H1 (cell line): ENCODE measurements at regions not wholly inside any gene's neighbourhood (a gene's known extent, or its start where the extent isn't known, plus 50 kb on each side); places are given as distances from the start of the nearest gene placed in this dataset.

Experiments used
- CTCF ChIA-PET: fragments of 300-600 bp; sonication (Branson Sonifier 250); formaldehyde crosslinking; loops from one replicate; lab custom pipeline; 2021; ENCODE audit not compliant: partially characterized antibody; lab: Charles Lee
- POLR2A ChIA-PET: fragments of 300-600 bp; sonication (Branson Sonifier 250); formaldehyde crosslinking; loops from one replicate; lab custom pipeline; 2021; ENCODE audit warnings: inconsistent platforms; ENCODE audit not compliant: partially characterized antibody; lab: Charles Lee
- DNase-seq, 2 experiments: peaks; one replicate each; pipeline versions ENCODE4 v3.0.0 to v3.0.0-alpha.2; 2010 to 2022; ENCODE audit warnings: low spot score in 2 of 2, low read depth in 1 of 2, mixed read lengths in 1 of 2
- FAIRE-seq: peaks from 2 replicates; lab custom pipeline; 2011; peaks lifted over from hg19 to GRCh38; lab: Jason Lieb, UNC
- H2AFZ ChIP-seq: 2 replicates; pipeline ENCODE4 v1.8.1; 2012; ENCODE audit warnings: low read length, inconsistent platforms
- H2AK5ac ChIP-seq: 2 replicates; pipeline ENCODE4 v1.6.1; 2013; ENCODE audit warnings: low read depth, low read length
- H2BK120ac ChIP-seq: replicated peaks from 2 replicates; pipeline ENCODE3; 2013; ENCODE audit warnings: low read depth, low read length, inconsistent platforms
- H2BK12ac ChIP-seq: 2 replicates; pipeline ENCODE4 v1.6.1; 2013; ENCODE audit warnings: low read depth, low read length
- H2BK15ac ChIP-seq: 2 replicates; pipeline ENCODE4 v1.6.1; 2013; ENCODE audit warnings: low read length
- H2BK20ac ChIP-seq: 2 replicates; pipeline ENCODE4 v1.6.1; 2013; ENCODE audit warnings: low read length
- H2BK5ac ChIP-seq: 2 replicates; pipeline ENCODE4 v1.6.1; 2013; ENCODE audit warnings: low read depth, low read length
- H3K14ac ChIP-seq: 2 replicates; pipeline ENCODE4 v1.6.1; 2013; ENCODE audit warnings: inconsistent platforms; ENCODE audit not compliant: insufficient read length
- H3K18ac ChIP-seq: 2 replicates; pipeline ENCODE4 v1.6.1; 2013; ENCODE audit warnings: low read length; ENCODE audit errors: extremely low read depth
- H3K23ac ChIP-seq: 2 replicates; pipeline ENCODE4 v1.6.1; 2013; ENCODE audit warnings: inconsistent platforms; ENCODE audit not compliant: insufficient read length
- H3K23me2 ChIP-seq: 2 replicates; pipeline ENCODE4 v1.6.1; 2013; ENCODE audit warnings: low read depth, low read length
- H3K27ac ChIP-seq: 2 replicates; pipeline ENCODE4 v1.6.1; 2011; ENCODE audit warnings: low read depth, low read length, inconsistent platforms
- H3K27me3 ChIP-seq, 4 experiments: replicated peaks in 1 of 4; 1 replicate in 1 of 4; 2 replicates in 3 of 4; pipeline versions ENCODE4 v1.6.1 to v1.8.1; 2011 to 2013; ENCODE audit warnings: low read length in 3 of 4, mild to moderate bottlenecking in 3 of 4, inconsistent platforms in 2 of 4, mixed read lengths in 2 of 4, moderate library complexity in 1 of 4; ENCODE audit not compliant: control insufficient read depth in 3 of 4, insufficient read depth in 3 of 4; ENCODE audit errors: extremely low read depth in 1 of 4
- H3K36me3 ChIP-seq, 4 experiments: 2 replicates each; pipeline versions ENCODE4 v1.6.1 to v1.8.1; 2011 to 2013; ENCODE audit warnings: mild to moderate bottlenecking in 4 of 4, low read length in 3 of 4, moderate library complexity in 2 of 4, control low read depth in 1 of 4, inconsistent platforms in 1 of 4; ENCODE audit not compliant: insufficient read depth in 4 of 4, control insufficient read depth in 2 of 4
- H3K4ac ChIP-seq: replicated peaks from 2 replicates; pipeline ENCODE3; 2013; ENCODE audit warnings: low read length, low read depth, mixed read lengths, inconsistent platforms; ENCODE audit not compliant: insufficient read length
- H3K4me1 ChIP-seq, 4 experiments: replicated peaks in 1 of 4; 1 replicate in 1 of 4; 2 replicates in 3 of 4; pipeline versions ENCODE4 v1.6.1 to v1.8.1; 2011 to 2013; ENCODE audit warnings: low read length in 3 of 4, inconsistent platforms in 2 of 4, mixed read lengths in 1 of 4; ENCODE audit not compliant: insufficient read depth in 4 of 4, control insufficient read depth in 3 of 4
- H3K4me2 ChIP-seq, 2 experiments: 2 replicates each; pipeline versions ENCODE4 v1.6.1 to v1.8.1; 2011 to 2013; ENCODE audit warnings: low read depth in 2 of 2, low read length in 2 of 2, control low read depth in 1 of 2, inconsistent platforms in 1 of 2, mild to moderate bottlenecking in 1 of 2; ENCODE audit not compliant: insufficient read depth in 1 of 2
- H3K4me3 ChIP-seq, 4 experiments: fragments of 200-600, 300-600 bp in 1 of 4; sonication (generic), shearing (Covaris generic), sonication (Bioruptor Twin) in 1 of 4; 2 replicates each; pipeline versions ENCODE4 v1.5.1 to v1.8.1; 2011 to 2016; ENCODE audit warnings: low read length in 4 of 4, low read depth in 3 of 4, control low read depth in 2 of 4, inconsistent platforms in 2 of 4, mild to moderate bottlenecking in 2 of 4, mixed read lengths in 1 of 4, moderate library complexity in 1 of 4; ENCODE audit not compliant: insufficient read depth in 2 of 4; ENCODE audit errors: extremely low read depth in 1 of 4
- H3K56ac ChIP-seq: replicated peaks from 2 replicates; pipeline ENCODE3; 2013; ENCODE audit warnings: low read depth, mild to moderate bottlenecking, mixed read lengths, low read length, inconsistent platforms; ENCODE audit not compliant: insufficient read length
- H3K79me1 ChIP-seq: 2 replicates; pipeline ENCODE4 v1.6.1; 2013; ENCODE audit warnings: low read depth, low read length, control low read depth
- H3K79me2 ChIP-seq, 2 experiments: 2 replicates each; pipeline versions ENCODE4 v1.6.1 to v1.8.1; 2012 to 2013; ENCODE audit warnings: low read length in 2 of 2, mild to moderate bottlenecking in 2 of 2, inconsistent platforms in 1 of 2; ENCODE audit not compliant: insufficient read depth in 2 of 2, control insufficient read depth in 1 of 2
- H3K9ac ChIP-seq, 4 experiments: replicated peaks in 1 of 4; 1 replicate in 1 of 4; 2 replicates in 3 of 4; pipeline versions ENCODE4 v1.6.1 to v1.8.1; 2011 to 2013; ENCODE audit warnings: low read depth in 3 of 4, low read length in 3 of 4, control low read depth in 2 of 4, mild to moderate bottlenecking in 2 of 4, moderate library complexity in 2 of 4, inconsistent platforms in 1 of 4; ENCODE audit errors: extremely low read depth in 1 of 4
- H3K9me3 ChIP-seq, 2 experiments: 2 replicates each; pipeline versions ENCODE4 v1.6.1 to v1.8.1; 2012 to 2013; ENCODE audit warnings: mild to moderate bottlenecking in 2 of 2, moderate library complexity in 2 of 2, control low read depth in 1 of 2, inconsistent platforms in 1 of 2, low read depth in 1 of 2, low read length in 1 of 2, mixed read lengths in 1 of 2; ENCODE audit not compliant: insufficient read depth in 2 of 2
- H4K20me1 ChIP-seq, 2 experiments: replicated peaks in 1 of 2; 2 replicates each; pipeline versions ENCODE3 to v1.8.1; 2011 to 2013; ENCODE audit warnings: inconsistent platforms in 2 of 2, low read length in 2 of 2, mild to moderate bottlenecking in 1 of 2; ENCODE audit not compliant: insufficient read depth in 2 of 2, control insufficient read depth in 1 of 2
- H4K5ac ChIP-seq: 2 replicates; pipeline ENCODE4 v1.6.1; 2013; ENCODE audit warnings: low read length, low read depth, mixed read lengths, inconsistent platforms; ENCODE audit not compliant: insufficient read length
- H4K8ac ChIP-seq: 2 replicates; pipeline ENCODE4 v1.8.0; 2013; ENCODE audit warnings: mild to moderate bottlenecking, moderate library complexity, low read length, inconsistent platforms; ENCODE audit not compliant: insufficient read depth; ENCODE audit errors: extremely low read depth
- H4K91ac ChIP-seq: replicated peaks from 2 replicates; pipeline ENCODE3; 2013; ENCODE audit warnings: low read length, mixed read lengths, inconsistent platforms; ENCODE audit not compliant: insufficient read length
- GABPA ChIP-seq: IDR thresholded peaks from 2 replicates; pipeline ENCODE4 v1.6.1; 2011; ENCODE audit warnings: mild to moderate bottlenecking, low read length, moderate library complexity, borderline replicate concordance; ENCODE audit not compliant: insufficient read depth
- KDM1A ChIP-seq: fragments of 200-600, 300-600 bp; sonication (generic); IDR thresholded peaks from 2 replicates; pipeline ENCODE4 v1.7.1; 2016; ENCODE audit warnings: mild to moderate bottlenecking, low read length, borderline replicate concordance
- KDM5A ChIP-seq: fragments of 200-600 bp; IDR thresholded peaks from 2 replicates; pipeline ENCODE4 v1.7.1; 2012; ENCODE audit warnings: mild to moderate bottlenecking, low read length, inconsistent platforms, mixed read lengths
- SIRT6 ChIP-seq: IDR thresholded peaks from one replicate; pipeline ENCODE4 v1.7.1; 2012; ENCODE audit warnings: low read length, inconsistent platforms
- SIX5 ChIP-seq: IDR thresholded peaks from 2 replicates; pipeline ENCODE4 v1.6.1; 2011; ENCODE audit warnings: mild to moderate bottlenecking, low read depth, low read length
- USF2 ChIP-seq: IDR thresholded peaks from 2 replicates; pipeline ENCODE4 v1.6.1; 2011; ENCODE audit warnings: low read length, improper control_type of control experiment
- WGBS, 2 experiments: shearing (Covaris generic) in 1 of 2; methylation state at CpG; one replicate each; pipeline versions ENCODE4 v1.1.6 to v1.1.7; 2013 to 2015; ENCODE audit warnings: low lambda C conversion rate in 2 of 2, mixed read lengths in 2 of 2, inconsistent platforms in 1 of 2, low coverage in 1 of 2, missing lambda C conversion rate in 1 of 2; ENCODE audit not compliant: insufficient replicate concordance in 2 of 2, insufficient coverage in 1 of 2, insufficient read length in 1 of 2; ENCODE audit errors: extremely low coverage in 1 of 2, missing lambda C conversion rate in 1 of 2; 5-methylcytosine and 5-hydroxymethylcytosine counted together
- TF ChIP-seq, protein P1 (sequence below): IDR thresholded peaks from 2 replicates; pipeline ENCODE4 v1.6.1; 2012; ENCODE audit warnings: low read length, inconsistent platforms

DNA sequence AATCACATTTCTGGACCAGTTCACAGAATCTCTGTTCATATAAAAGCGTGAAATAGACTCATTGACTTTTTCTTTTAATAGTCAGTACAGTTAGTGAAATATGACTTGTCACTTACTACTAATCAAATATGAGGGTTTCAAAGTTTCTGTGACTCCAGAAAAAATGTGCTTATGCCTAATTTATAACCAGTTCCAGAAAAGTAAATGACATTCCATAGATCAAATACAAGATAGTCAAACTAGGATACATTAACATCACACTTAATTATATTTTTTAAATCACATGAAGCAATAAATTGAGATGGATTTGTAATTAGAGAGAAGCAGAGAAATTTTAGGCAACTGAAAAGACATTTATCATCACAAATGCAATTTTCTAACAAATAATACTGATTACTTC is 491.4 kb downstream of the KIF20B start:
- Histone ChIP-seq H4K91ac (no peak overlapping the region), H3K27me3 (peaks cover 0 to 1% (median 0%) of the 10 kb centered on the region in 4 experiments; a peak in 1 of 7 replicates), H3K79me1 (no peaks in the 10 kb centered on the region), H3K4me1 (no peaks in the 10 kb centered on the region), H2AFZ (no peak overlapping the region), H2BK15ac (no peak overlapping the region), H2BK120ac (no peak overlapping the region), H3K18ac (no peak overlapping the region), H4K5ac (no peak overlapping the region), H3K9me3 (no peaks in the 10 kb centered on the region), H3K14ac (no peak overlapping the region), H2BK20ac (no peak overlapping the region), H2BK5ac (no peak overlapping the region), H3K4ac (no peak overlapping the region), H2AK5ac (no peak overlapping the region), H3K23me2 (no peaks in the 10 kb centered on the region), H3K56ac (no peak overlapping the region), H3K9ac (no peak overlapping the region), H3K4me3 (no peak overlapping the region), H4K20me1 (no peaks in the 10 kb centered on the region), H3K36me3 (no peaks in the 10 kb centered on the region), H3K23ac (no peak overlapping the region), H3K27ac (no peak overlapping the region), H4K8ac (no peak overlapping the region), H3K79me2 (no peaks in the 10 kb centered on the region), H3K4me2 (no peak overlapping the region), H2BK12ac (no peak overlapping the region)
- DNase-seq (no peak), FAIRE-seq (no peak)
- ChIA-PET POLR2A (no interaction called here), CTCF (no interaction called here)
- 88% methylated on average over 1 of the region's 1 CpG; no CpG with 5 or more reads in 1 of the 2 experiments for WGBS, 2 experiments
- no peak for TF ChIP-seq SIX5
- no peak for TF ChIP-seq KDM5A
- no peak for TF ChIP-seq USF2
- no peak for TF ChIP-seq SIRT6
- TF ChIP-seq, protein P1, sequence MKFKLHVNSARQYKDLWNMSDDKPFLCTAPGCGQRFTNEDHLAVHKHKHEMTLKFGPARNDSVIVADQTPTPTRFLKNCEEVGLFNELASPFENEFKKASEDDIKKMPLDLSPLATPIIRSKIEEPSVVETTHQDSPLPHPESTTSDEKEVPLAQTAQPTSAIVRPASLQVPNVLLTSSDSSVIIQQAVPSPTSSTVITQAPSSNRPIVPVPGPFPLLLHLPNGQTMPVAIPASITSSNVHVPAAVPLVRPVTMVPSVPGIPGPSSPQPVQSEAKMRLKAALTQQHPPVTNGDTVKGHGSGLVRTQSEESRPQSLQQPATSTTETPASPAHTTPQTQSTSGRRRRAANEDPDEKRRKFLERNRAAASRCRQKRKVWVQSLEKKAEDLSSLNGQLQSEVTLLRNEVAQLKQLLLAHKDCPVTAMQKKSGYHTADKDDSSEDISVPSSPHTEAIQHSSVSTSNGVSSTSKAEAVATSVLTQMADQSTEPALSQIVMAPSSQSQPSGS, result no peak
- no peak for TF ChIP-seq GABPA
- TF ChIP-seq KDM1A, result no peak
